PC-9 (cell line): ENCODE measurements at regions not wholly inside any gene's neighbourhood (a gene's known extent, or its start where the extent isn't known, plus 50 kb on each side); places are given as distances from the start of the nearest gene placed in this dataset.

Source experiments
- BruUV-seq: library from RNA; stranded (reverse); fragments of 400-500 nt; replicated peaks from 2 replicates; lab custom pipeline; 2021; lab: Mats Ljungman, UMichigan
- CTCF ChIA-PET: fragments of 300-600 bp; sonication (Branson Sonifier 250); formaldehyde crosslinking; loops from one replicate; lab custom pipeline; 2022; ENCODE audit warnings: antibody characterized with exemption; lab: Charles Lee
- POLR2A ChIA-PET: fragments of 300-600 bp; sonication (Branson Sonifier 250); formaldehyde crosslinking; loops from one replicate; lab custom pipeline; 2022; ENCODE audit warnings: antibody characterized with exemption; ENCODE audit not compliant: unreplicated experiment; lab: Charles Lee
- DNase-seq, 2 experiments: peaks; one replicate each; pipeline versions ENCODE4 v3.0.0 to v3.0.0-alpha.2; 2015 to 2022; ENCODE audit warnings: mixed read lengths in 1 of 2
- H2AFZ ChIP-seq: fragments of 200-600 bp; sonication (generic); 2 replicates; pipeline ENCODE4 v1.8.1; 2017; ENCODE audit warnings: antibody characterized with exemption
- H3F3A ChIP-seq: fragments of 200-600 bp; sonication (generic); 2 replicates; pipeline ENCODE4 v1.8.1; 2017; ENCODE audit warnings: antibody characterized with exemption, mild to moderate bottlenecking, low read depth; ENCODE audit not compliant: insufficient read depth
- H3K27ac ChIP-seq: fragments of 200-600 bp; sonication (generic); 2 replicates; pipeline ENCODE4 v1.6.1; 2016; ENCODE audit warnings: mixed run types
- H3K27me3 ChIP-seq: fragments of 200-600 bp; sonication (generic); 2 replicates; pipeline ENCODE4 v1.6.1; 2016; ENCODE audit warnings: low read depth, mixed run types; ENCODE audit not compliant: insufficient read depth
- H3K36me3 ChIP-seq: fragments of 200-600 bp; sonication (generic); 2 replicates; pipeline ENCODE4 v1.6.1; 2016; ENCODE audit warnings: low read depth, mixed run types
- H3K4me1 ChIP-seq: fragments of 200-600 bp; sonication (generic); replicated peaks from 2 replicates; pipeline ENCODE4 v1.6.1; 2016; ENCODE audit warnings: mixed run types; ENCODE audit not compliant: insufficient read depth
- H3K4me2 ChIP-seq: fragments of 200-600 bp; sonication (generic); 2 replicates; pipeline ENCODE4 v1.6.1; 2017; ENCODE audit warnings: mixed run types
- H3K4me3 ChIP-seq: fragments of 200-600 bp; sonication (generic); 2 replicates; pipeline ENCODE4 v1.6.1; 2016; ENCODE audit warnings: mixed run types
- H3K79me2 ChIP-seq: fragments of 200-600 bp; sonication (generic); 2 replicates; pipeline ENCODE4 v1.6.1; 2017; ENCODE audit warnings: low read depth, mixed run types
- H3K9me2 ChIP-seq: fragments of 200-600 bp; sonication (generic); 2 replicates; pipeline ENCODE4 v1.8.1; 2017; ENCODE audit warnings: mild to moderate bottlenecking; ENCODE audit not compliant: insufficient read depth
- H3K9me3 ChIP-seq: fragments of 200-600 bp; sonication (generic); 2 replicates; pipeline ENCODE4 v1.8.1; 2016; ENCODE audit warnings: low read depth; ENCODE audit not compliant: insufficient read depth
- H4K20me1 ChIP-seq: fragments of 200-600 bp; sonication (generic); 2 replicates; pipeline ENCODE4 v1.8.1; 2017; ENCODE audit not compliant: insufficient read depth
- CTCF ChIP-seq: fragments of 200-600 bp; sonication (generic); conservative IDR thresholded peaks from 2 replicates; pipeline ENCODE4 v1.6.1; 2017; ENCODE audit warnings: mixed run types, antibody characterized with exemption, mild to moderate bottlenecking, moderate library complexity
- EZH2 ChIP-seq: fragments of 200-600 bp; sonication (generic); IDR thresholded peaks from 2 replicates; pipeline ENCODE4 v1.8.0; 2017; ENCODE audit warnings: antibody characterized with exemption, low read depth
- intact Hi-C: fragments of 100-400 bp; cut with micrococcal nuclease; formaldehyde crosslinking; loops from one replicate; pipeline ENCODE4 v1.10.0; 2022; ENCODE audit not compliant: unreplicated experiment

- Histone ChIP-seq H3K36me3 (no peaks in the 10 kb centered on the region), H3F3A (no peaks in the 10 kb centered on the region), H3K9me3 (no peaks in the 10 kb centered on the region), H3K4me3 (no peak overlapping the region), H2AFZ (no peak overlapping the region), H4K20me1 (no peaks in the 10 kb centered on the region; the same call in 1 of the 2 replicates), H3K9me2 (no peaks in the 10 kb centered on the region), H3K79me2 (no peaks in the 10 kb centered on the region), H3K4me2 (no peak overlapping the region), H3K4me1 (no peaks in the 10 kb centered on the region), H3K27me3 (peaks cover 32% of the 10 kb centered on the region), H3K27ac (no peak overlapping the region)
- no TSS peak for BruUV-seq
- no peak for TF ChIP-seq CTCF
- TF ChIP-seq EZH2: no peak
- CTCF ChIA-PET: no interaction called here
- POLR2A ChIA-PET: no interaction called here
- intact Hi-C loops: no loop called here
- no peak for DNase-seq
Observed at GRCh38 chr11:115706626-115707135, 202.5 kb upstream of the CADM1 start.

GRCh38 chr11:115705200-115705599, 201.0 kb upstream of the CADM1 start:
- BruUV-seq: no TSS peak
- H3K27ac ChIP-seq: no peak overlapping the region
- no peak overlapping the region for H3K4me2 ChIP-seq
- DNase-seq: no peak
- ChIA-PET POLR2A (no interaction called here), CTCF (no interaction called here)
- H4K20me1 ChIP-seq: no peaks in the 10 kb centered on the region; the same call in 1 of the 2 replicates
- H3K9me2 ChIP-seq: no peaks in the 10 kb centered on the region
- H3K36me3 ChIP-seq: no peaks in the 10 kb centered on the region
- no peaks in the 10 kb centered on the region for H3K4me1 ChIP-seq
- no peaks in the 10 kb centered on the region for H3F3A ChIP-seq
- no peak overlapping the region for H2AFZ ChIP-seq
- H3K79me2 ChIP-seq: no peaks in the 10 kb centered on the region
- peaks cover 19% of the 10 kb centered on the region; the same call in 1 of the 2 replicates for H3K27me3 ChIP-seq
- no peak overlapping the region for H3K4me3 ChIP-seq
- TF ChIP-seq EZH2 (no peak), CTCF (no peak)
- intact Hi-C loops: no loop called here
- no peaks in the 10 kb centered on the region for H3K9me3 ChIP-seq

GRCh38 chr11:115700981-115701875, 197.0 kb upstream of the CADM1 start:
- Histone ChIP-seq H3K27ac (no peak overlapping the region), H3K4me3 (no peak overlapping the region), H3K36me3 (no peaks in the 10 kb centered on the region), H3K9me3 (no peaks in the 10 kb centered on the region), H3K79me2 (no peaks in the 10 kb centered on the region), H3K9me2 (no peaks in the 10 kb centered on the region), H3K27me3 (peaks cover 24% of the 10 kb centered on the region), H3K4me2 (no peak overlapping the region), H2AFZ (no peak overlapping the region), H4K20me1 (no peaks in the 10 kb centered on the region; the same call in 1 of the 2 replicates), H3F3A (no peaks in the 10 kb centered on the region), H3K4me1 (no peaks in the 10 kb centered on the region)
- DNase-seq: no peak
- POLR2A ChIA-PET: no interaction called here
- no peak for TF ChIP-seq CTCF
- TF ChIP-seq EZH2: no peak
- intact Hi-C loops: no loop called here
- no TSS peak for BruUV-seq
- CTCF ChIA-PET: no interaction called here
